Endothelial cell of umbilical vein (primary cell): ENCODE measurements at regions not wholly inside any gene's neighbourhood (a gene's known extent, or its start where the extent isn't known, plus 50 kb on each side); places are given as distances from the start of the nearest gene placed in this dataset.

Experiments used
- BruUV-seq: library from RNA; stranded (reverse); fragments of 400-500 nt; replicated peaks from 2 replicates; lab custom pipeline; 2021; lab: Mats Ljungman, UMichigan
- CTCF ChIA-PET: fragments of 300-600, 350-600 bp; sonication (Branson Sonifier 250); formaldehyde crosslinking; loops from one replicate; lab custom pipeline; 2021; ENCODE audit warnings: antibody characterized with exemption, inconsistent platforms; lab: Charles Lee
- POLR2A ChIA-PET: fragments of 300-600, 350-600 bp; sonication (Branson Sonifier 250); formaldehyde crosslinking; loops from one replicate; lab custom pipeline; 2021; ENCODE audit warnings: antibody characterized with exemption, inconsistent platforms; lab: Charles Lee
- DNase-seq: peaks from one replicate; pipeline ENCODE4 v3.0.0-alpha.2; 2011; ENCODE audit warnings: low read depth, low spot score
- FAIRE-seq: peaks from 2 replicates; lab custom pipeline; 2011; peaks lifted over from hg19 to GRCh38; lab: Jason Lieb, UNC
- H2AFZ ChIP-seq: 2 replicates; pipeline ENCODE4 v1.6.0; 2012; ENCODE audit warnings: low read depth, low read length, control low read depth, inconsistent platforms
- H3K27ac ChIP-seq: 2 replicates; pipeline ENCODE4 v1.5.1; 2011; ENCODE audit warnings: low read depth, mild to moderate bottlenecking, control low read depth, low read length, moderate library complexity; ENCODE audit not compliant: insufficient read depth
- H3K27me3 ChIP-seq, 2 experiments: 2 replicates each; pipeline versions ENCODE4 v1.6.0 to v1.6.1; 2011; ENCODE audit warnings: low read length in 2 of 2, mixed read lengths in 1 of 2; ENCODE audit not compliant: control insufficient read depth in 2 of 2, insufficient read depth in 2 of 2
- H3K36me3 ChIP-seq, 2 experiments: 2 replicates in 1 of 2; 3 replicates in 1 of 2; pipeline ENCODE4 v1.5.1; 2011; ENCODE audit warnings: low read length in 2 of 2, mild to moderate bottlenecking in 1 of 2, moderate library complexity in 1 of 2; ENCODE audit not compliant: control insufficient read depth in 2 of 2, insufficient read depth in 2 of 2; ENCODE audit errors: extremely low read depth in 1 of 2
- H3K4me1 ChIP-seq: 3 replicates; pipeline ENCODE4 v1.5.1; 2011; ENCODE audit warnings: mild to moderate bottlenecking, low read length; ENCODE audit not compliant: control insufficient read depth, insufficient read depth; ENCODE audit errors: extremely low read depth
- H3K4me2 ChIP-seq: 2 replicates; pipeline ENCODE4 v1.6.1; 2011; ENCODE audit warnings: low read length, control low read depth, mixed read lengths; ENCODE audit not compliant: insufficient read depth
- H3K4me3 ChIP-seq, 3 experiments: fragments of 200-600 bp in 1 of 3; sonication (generic), shearing (Covaris generic) in 1 of 3; replicated peaks in 1 of 3; 2 replicates each; pipeline ENCODE4 v1.5.1; 2011 to 2016; ENCODE audit warnings: control low read depth in 3 of 3, low read length in 3 of 3, mild to moderate bottlenecking in 2 of 3, inconsistent platforms in 1 of 3, low read depth in 1 of 3, moderate library complexity in 1 of 3; ENCODE audit not compliant: insufficient read depth in 1 of 3
- H3K79me2 ChIP-seq: 2 replicates; pipeline ENCODE4 v1.6.0; 2012; ENCODE audit warnings: low read length, inconsistent platforms; ENCODE audit not compliant: control insufficient read depth, insufficient read depth
- H3K9ac ChIP-seq: replicated peaks from 2 replicates; pipeline ENCODE3; 2011; ENCODE audit warnings: low read length, control low read depth; ENCODE audit not compliant: insufficient read depth; ENCODE audit errors: extremely low read depth
- H3K9me1 ChIP-seq: replicated peaks from 3 replicates; pipeline ENCODE4 v1.6.0; 2011; ENCODE audit warnings: mild to moderate bottlenecking, low read length; ENCODE audit not compliant: control insufficient read depth, insufficient read depth; ENCODE audit errors: extremely low read depth
- H3K9me3 ChIP-seq: replicated peaks from 2 replicates; pipeline ENCODE4 v1.5.1; 2012; ENCODE audit warnings: low read length, inconsistent platforms; ENCODE audit not compliant: control insufficient read depth, insufficient read depth
- H4K20me1 ChIP-seq: replicated peaks from 2 replicates; pipeline ENCODE3; 2011; ENCODE audit warnings: mild to moderate bottlenecking, low read length; ENCODE audit not compliant: control insufficient read depth, insufficient read depth; ENCODE audit errors: extremely low read depth
- EZH2 ChIP-seq: IDR thresholded peaks from 2 replicates; pipeline ENCODE4 v1.6.1; 2012; ENCODE audit warnings: borderline replicate concordance, low read depth, mild to moderate bottlenecking, moderate library complexity, low read length, inconsistent platforms; ENCODE audit not compliant: severe bottlenecking
- FOS ChIP-seq: IDR thresholded peaks from 2 replicates; pipeline ENCODE4 v1.6.1; 2011; ENCODE audit warnings: mild to moderate bottlenecking, low read length, moderate library complexity, borderline replicate concordance; ENCODE audit not compliant: insufficient read depth
- GATA2 ChIP-seq: IDR thresholded peaks from 2 replicates; pipeline ENCODE4 v1.7.0; 2011; ENCODE audit warnings: low read depth, mild to moderate bottlenecking, moderate library complexity, mixed read lengths, low read length; ENCODE audit not compliant: insufficient read length, insufficient read depth
- JUN ChIP-seq: IDR thresholded peaks from 2 replicates; pipeline ENCODE4 v1.6.1; 2011; ENCODE audit warnings: borderline replicate concordance, low read depth; ENCODE audit not compliant: insufficient read length, insufficient read depth
- MAX ChIP-seq: IDR thresholded peaks from 2 replicates; pipeline ENCODE4 v1.6.1; 2011; ENCODE audit not compliant: insufficient read depth, insufficient read length
- MYC ChIP-seq: IDR thresholded peaks from one replicate; pipeline ENCODE4 v1.6.1; 2011; ENCODE audit warnings: mild to moderate bottlenecking, low read depth, low read length
- POLR2A ChIP-seq: IDR thresholded peaks from 2 replicates; pipeline ENCODE4 v1.6.1; 2012; ENCODE audit warnings: low read depth, mild to moderate bottlenecking, control low read depth, low read length
- POLR2AphosphoS5 ChIP-seq: IDR thresholded peaks from 2 replicates; pipeline ENCODE4 v1.6.1; 2012; ENCODE audit warnings: low read depth, mild to moderate bottlenecking, control low read depth, low read length, moderate library complexity; ENCODE audit not compliant: insufficient read depth
- dilution Hi-C: fragments of 300-500 bp; cut with MboI; formaldehyde crosslinking; loops from one replicate; pipeline ENCODE4 v1.15.0; 2019; ENCODE audit warnings: low sequenced_read_pairs; ENCODE audit not compliant: extremely low pct_ligation_motif_present
- intact Hi-C: fragments of 100-400 bp; cut with micrococcal nuclease; formaldehyde crosslinking; loops from one replicate; pipeline ENCODE4 v1.10.0; 2022
- TF ChIP-seq, protein P1 (sequence below), 2 donors: IDR thresholded peaks; 1 replicate in 1 of 2; 2 replicates in 1 of 2; pipeline ENCODE4 v1.5.1; 2011; ENCODE audit warnings: low read length in 2 of 2, mild to moderate bottlenecking in 2 of 2, moderate library complexity in 2 of 2, control low read depth in 1 of 2, inconsistent platforms in 1 of 2, low read depth in 1 of 2; ENCODE audit not compliant: insufficient read depth in 1 of 2; ENCODE audit errors: extremely low read depth in 1 of 2

GRCh38 chr3:162147996-162148395 lies 651.4 kb downstream of the OTOL1 start:
- no peak overlapping the region for H3K27ac ChIP-seq
- intact Hi-C loops (no loop called here), dilution Hi-C loops (no loop called here)
- no peaks in the 10 kb centered on the region for H3K9me3 ChIP-seq
- no peak overlapping the region for H3K4me2 ChIP-seq
- no peak for DNase-seq
- ChIA-PET POLR2A (no interaction called here), CTCF (no interaction called here)
- no peak for FAIRE-seq
- H3K9ac ChIP-seq: no peak overlapping the region
- TF ChIP-seq POLR2AphosphoS5 (no peak), GATA2 (no peak), MAX (no peak), JUN (no peak), POLR2A (no peak)
- TF ChIP-seq, protein P1, sequence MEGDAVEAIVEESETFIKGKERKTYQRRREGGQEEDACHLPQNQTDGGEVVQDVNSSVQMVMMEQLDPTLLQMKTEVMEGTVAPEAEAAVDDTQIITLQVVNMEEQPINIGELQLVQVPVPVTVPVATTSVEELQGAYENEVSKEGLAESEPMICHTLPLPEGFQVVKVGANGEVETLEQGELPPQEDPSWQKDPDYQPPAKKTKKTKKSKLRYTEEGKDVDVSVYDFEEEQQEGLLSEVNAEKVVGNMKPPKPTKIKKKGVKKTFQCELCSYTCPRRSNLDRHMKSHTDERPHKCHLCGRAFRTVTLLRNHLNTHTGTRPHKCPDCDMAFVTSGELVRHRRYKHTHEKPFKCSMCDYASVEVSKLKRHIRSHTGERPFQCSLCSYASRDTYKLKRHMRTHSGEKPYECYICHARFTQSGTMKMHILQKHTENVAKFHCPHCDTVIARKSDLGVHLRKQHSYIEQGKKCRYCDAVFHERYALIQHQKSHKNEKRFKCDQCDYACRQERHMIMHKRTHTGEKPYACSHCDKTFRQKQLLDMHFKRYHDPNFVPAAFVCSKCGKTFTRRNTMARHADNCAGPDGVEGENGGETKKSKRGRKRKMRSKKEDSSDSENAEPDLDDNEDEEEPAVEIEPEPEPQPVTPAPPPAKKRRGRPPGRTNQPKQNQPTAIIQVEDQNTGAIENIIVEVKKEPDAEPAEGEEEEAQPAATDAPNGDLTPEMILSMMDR (IDR thresholded peaks at IDR 0.05; ENCODE audit: extremely low read depth in 1 of 2, insufficient read depth in 1 of 2, low read depth in 1 of 2, low read length in 2 of 2): no peak
- no peaks in the 10 kb centered on the region for H3K36me3 ChIP-seq
- H2AFZ ChIP-seq: no peak overlapping the region
- BruUV-seq: no TSS peak
- H3K9me1 ChIP-seq: no peaks in the 10 kb centered on the region
- no peak overlapping the region for H3K4me3 ChIP-seq
- H4K20me1 ChIP-seq: no peaks in the 10 kb centered on the region
- H3K27me3 ChIP-seq: no peaks in the 10 kb centered on the region
- no peaks in the 10 kb centered on the region for H3K79me2 ChIP-seq
- no peaks in the 10 kb centered on the region for H3K4me1 ChIP-seq

DNA sequence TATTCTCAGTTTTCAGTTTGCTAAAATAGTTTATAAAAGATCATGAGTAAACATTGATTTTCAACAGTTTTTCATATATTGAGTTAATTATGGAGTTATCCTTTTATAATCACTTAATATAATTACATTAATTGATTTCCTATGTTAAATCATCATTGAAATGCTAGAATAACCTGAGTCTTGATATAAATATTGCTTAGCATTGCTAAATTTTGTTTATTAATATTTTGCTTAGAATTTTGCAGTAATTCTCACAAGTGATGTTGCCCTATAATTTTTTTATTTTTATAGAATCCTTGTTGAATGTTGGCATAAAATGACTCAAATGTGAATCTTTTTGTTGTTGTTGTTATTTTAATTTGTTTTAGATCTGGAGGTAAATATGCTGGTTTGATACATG lies 654.2 kb downstream of the OTOL1 start:
- intact Hi-C loops: no loop called here
- CTCF ChIA-PET: no interaction called here
- H3K27me3 ChIP-seq: no peaks in the 10 kb centered on the region
- H4K20me1 ChIP-seq: no peaks in the 10 kb centered on the region
- no peak overlapping the region for H2AFZ ChIP-seq
- H3K9me1 ChIP-seq: no peaks in the 10 kb centered on the region
- no peak for FAIRE-seq
- no peak for DNase-seq
- H3K9ac ChIP-seq: no peak overlapping the region
- no peak overlapping the region for H3K27ac ChIP-seq
- no peaks in the 10 kb centered on the region for H3K4me1 ChIP-seq
- no peak overlapping the region for H3K4me3 ChIP-seq
- TF ChIP-seq EZH2 (no peak), POLR2A (no peak), POLR2AphosphoS5 (no peak), MYC (no peak), FOS (no peak), JUN (no peak), MAX (no peak), GATA2 (no peak)
- TF ChIP-seq, protein P1 (IDR thresholded peaks at IDR 0.05; ENCODE audit: extremely low read depth in 1 of 2, insufficient read depth in 1 of 2, low read depth in 1 of 2, low read length in 2 of 2): no peak
- POLR2A ChIA-PET: no interaction called here
- no peaks in the 10 kb centered on the region for H3K36me3 ChIP-seq
- no TSS peak for BruUV-seq
- no peak overlapping the region for H3K4me2 ChIP-seq
- H3K79me2 ChIP-seq: no peaks in the 10 kb centered on the region
- H3K9me3 ChIP-seq: no peaks in the 10 kb centered on the region
- dilution Hi-C loops: no loop called here
